ENCODE measurements at regions not wholly inside any gene's neighbourhood (a gene's known extent, or its start where the extent isn't known, plus 50 kb on each side); places are given as distances from the start of the nearest gene placed in this dataset.

GRCh38 chr11:97966901-97967300, 1053.8 kb upstream of the CNTN5 start:
- no peak for TF ChIP-seq CTCF (IDR thresholded peaks at IDR 0.05)
- no peak for TF ChIP-seq POLR2A (IDR thresholded peaks at IDR 0.05)
